ENCODE measurements at regions not wholly inside any gene's neighbourhood (a gene's known extent, or its start where the extent isn't known, plus 50 kb on each side); places are given as distances from the start of the nearest gene placed in this dataset.
"Not testable (repeated sequence)": the region's sequence is repeated elsewhere in the genome, so short reads cannot be mapped to it uniquely, and the experiment has no call there.

DNA sequence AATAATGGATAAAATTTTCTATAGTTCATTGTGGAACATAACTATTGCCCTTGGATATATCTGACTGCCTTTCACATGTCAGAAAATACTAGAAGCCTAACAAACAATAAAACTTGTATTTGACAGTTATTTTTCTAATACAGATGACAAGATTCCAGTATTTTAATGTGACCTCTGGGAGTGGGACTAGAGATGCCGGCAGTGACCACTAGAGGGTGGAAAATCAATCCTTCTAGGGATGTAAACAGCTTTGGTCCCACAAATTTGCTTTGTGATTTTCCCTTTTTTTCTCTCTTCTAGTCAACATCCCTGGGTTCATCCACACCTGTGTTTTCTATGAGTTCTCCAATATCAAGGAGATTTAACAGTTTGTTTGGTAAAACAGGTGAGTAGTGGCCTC, 813.7 kb downstream of the SPATA31A1 start:
- TF ChIP-seq, protein P1, sequence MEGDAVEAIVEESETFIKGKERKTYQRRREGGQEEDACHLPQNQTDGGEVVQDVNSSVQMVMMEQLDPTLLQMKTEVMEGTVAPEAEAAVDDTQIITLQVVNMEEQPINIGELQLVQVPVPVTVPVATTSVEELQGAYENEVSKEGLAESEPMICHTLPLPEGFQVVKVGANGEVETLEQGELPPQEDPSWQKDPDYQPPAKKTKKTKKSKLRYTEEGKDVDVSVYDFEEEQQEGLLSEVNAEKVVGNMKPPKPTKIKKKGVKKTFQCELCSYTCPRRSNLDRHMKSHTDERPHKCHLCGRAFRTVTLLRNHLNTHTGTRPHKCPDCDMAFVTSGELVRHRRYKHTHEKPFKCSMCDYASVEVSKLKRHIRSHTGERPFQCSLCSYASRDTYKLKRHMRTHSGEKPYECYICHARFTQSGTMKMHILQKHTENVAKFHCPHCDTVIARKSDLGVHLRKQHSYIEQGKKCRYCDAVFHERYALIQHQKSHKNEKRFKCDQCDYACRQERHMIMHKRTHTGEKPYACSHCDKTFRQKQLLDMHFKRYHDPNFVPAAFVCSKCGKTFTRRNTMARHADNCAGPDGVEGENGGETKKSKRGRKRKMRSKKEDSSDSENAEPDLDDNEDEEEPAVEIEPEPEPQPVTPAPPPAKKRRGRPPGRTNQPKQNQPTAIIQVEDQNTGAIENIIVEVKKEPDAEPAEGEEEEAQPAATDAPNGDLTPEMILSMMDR (IDR thresholded peaks at IDR 0.05): not testable (repeated sequence)
- TF ChIP-seq POLR2A (IDR thresholded peaks at IDR 0.05): not testable (repeated sequence)
